HG03571 (cell line): ENCODE measurements at regions not wholly inside any gene's neighbourhood (a gene's known extent, or its start where the extent isn't known, plus 50 kb on each side); places are given as distances from the start of the nearest gene placed in this dataset.

ENCODE experiments used
- ATAC-seq: cut with Tn5 transposase; IDR thresholded peaks from one replicate; pipeline ENCODE4 v1.9.1; 2021; ENCODE audit not compliant: unreplicated experiment

DNA sequence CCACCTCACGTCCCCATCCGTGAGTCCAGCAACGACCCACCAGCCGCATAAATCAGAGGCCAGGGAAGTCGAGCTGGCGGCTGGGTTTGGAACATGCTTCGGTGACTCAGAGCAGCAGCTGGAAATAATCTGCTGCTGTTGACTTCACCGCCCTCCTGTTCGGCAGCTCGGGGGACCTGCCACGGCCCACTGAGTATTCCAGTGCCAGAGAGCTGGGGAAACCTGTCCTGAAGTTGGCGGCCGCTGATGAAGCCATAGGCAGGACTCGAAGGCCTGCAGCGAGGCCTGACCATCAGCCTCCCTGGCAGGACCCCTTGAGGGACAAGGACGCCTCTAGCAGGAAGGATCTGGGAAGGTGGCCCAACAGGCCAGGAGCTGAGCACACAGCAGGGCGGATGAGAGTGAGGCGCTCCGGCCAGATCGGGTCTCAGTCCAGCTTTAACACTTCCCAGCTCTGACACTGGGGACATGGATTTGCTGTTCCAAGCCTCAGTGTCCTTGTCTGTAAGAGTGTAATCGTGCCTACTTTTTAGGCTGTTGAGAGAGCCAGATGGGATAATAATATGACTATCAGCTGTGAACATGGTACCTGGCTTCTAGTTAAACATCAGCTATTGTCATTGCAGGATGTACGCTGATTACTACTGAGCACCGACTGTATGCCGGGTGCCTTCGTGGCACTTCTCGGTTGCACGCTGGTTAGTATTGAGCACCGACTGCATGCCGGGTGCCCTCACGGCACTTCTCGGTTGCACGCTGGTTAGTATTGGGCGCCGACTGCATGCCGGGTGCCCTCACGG lies 50.4 kb upstream of the CIBAR2 start:
- ATAC-seq, result no peak

DNA sequence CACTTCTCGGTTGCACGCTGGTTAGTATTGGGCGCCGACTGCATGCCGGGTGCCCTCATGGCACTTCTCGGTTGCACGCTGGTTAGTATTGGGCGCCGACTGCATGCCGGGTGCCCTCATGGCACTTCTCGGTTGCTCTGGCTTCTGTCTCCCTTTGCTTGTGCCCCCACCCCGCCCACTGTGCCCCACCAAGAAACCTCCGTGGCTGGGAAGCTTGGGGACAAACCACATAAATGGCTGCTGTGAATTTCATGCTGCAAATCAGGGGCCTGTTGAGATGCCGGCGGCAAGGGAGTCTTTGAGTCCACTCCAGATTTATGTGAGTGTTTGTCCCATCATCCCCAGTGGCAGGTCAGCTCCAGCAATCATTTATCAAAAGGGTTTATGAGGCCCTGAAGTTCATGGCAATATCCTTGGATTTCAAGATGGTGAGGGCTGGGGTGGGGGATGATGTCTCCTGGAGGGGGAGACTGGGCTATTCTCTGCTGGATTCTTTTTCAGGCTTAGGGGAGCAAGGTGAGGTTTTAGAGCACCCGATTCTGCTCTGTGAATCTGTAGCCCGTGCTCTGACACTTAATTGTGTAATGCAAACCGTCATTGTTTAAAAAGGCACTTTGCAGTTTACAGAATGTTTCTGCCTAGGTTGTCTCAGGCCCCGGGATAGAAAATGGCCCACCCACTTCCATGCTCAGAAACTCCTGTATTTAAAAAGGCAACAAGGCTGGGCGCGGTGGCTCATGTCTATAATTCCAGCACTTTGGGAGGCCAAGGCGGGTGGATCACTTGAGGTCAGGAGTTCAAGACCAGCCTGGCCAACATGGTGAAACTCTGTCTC lies 51.2 kb upstream of the CIBAR2 start:
- no peak for ATAC-seq

DNA sequence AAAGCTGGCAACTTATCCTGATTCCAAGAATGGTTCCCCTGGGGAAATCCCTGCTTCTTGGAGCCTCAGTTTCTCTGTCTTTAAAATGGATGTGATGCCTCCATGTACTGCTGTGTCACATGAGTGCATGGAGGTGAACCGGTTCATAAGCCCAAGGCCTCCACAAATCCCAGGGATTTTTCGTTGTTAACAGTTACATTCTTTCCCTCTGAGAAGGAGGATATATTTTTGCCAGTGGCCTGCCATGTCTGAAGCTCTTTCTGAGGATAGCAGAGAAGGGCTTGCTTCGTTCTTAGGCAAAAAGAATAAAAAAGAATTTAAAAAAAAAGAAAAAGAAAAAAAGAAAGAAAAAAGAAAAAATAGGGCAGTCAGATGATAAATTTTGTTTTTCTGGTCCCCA lies 52.2 kb upstream of the CIBAR2 start:
- ATAC-seq, result no peak

DNA sequence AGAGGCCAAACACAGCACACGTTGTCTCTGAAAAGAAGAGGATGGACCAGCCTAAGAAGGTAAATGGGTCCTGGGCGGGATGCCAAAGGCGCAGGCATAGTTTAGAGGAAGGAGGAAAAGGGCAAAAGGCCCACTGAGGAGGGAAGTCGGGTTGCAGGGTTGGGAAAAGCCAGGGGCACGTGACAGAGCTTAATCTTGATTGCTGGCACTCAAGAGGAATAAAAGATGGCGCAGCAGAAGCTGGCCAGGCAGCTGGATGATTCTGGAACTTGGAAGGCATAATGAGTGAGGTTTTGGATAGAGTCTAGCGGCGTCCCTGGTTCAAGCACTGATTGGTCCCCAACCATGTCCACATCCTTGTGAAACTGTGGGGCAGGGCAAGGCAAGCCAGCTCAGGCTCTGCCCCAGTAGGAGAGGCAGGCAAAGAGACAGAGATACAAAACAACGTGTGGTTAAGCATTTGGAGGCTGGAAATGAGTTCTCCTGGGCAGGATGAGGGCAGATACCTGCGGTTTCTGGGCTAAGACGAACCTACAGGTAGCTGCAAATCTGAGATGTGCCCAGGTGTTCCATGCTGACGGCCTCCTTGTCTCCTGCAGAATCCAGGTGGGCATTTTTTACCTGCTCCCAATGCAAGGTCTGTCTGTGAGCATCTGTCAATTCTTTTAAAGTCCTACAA lies 52.7 kb upstream of the CIBAR2 start:
- no peak for ATAC-seq

DNA sequence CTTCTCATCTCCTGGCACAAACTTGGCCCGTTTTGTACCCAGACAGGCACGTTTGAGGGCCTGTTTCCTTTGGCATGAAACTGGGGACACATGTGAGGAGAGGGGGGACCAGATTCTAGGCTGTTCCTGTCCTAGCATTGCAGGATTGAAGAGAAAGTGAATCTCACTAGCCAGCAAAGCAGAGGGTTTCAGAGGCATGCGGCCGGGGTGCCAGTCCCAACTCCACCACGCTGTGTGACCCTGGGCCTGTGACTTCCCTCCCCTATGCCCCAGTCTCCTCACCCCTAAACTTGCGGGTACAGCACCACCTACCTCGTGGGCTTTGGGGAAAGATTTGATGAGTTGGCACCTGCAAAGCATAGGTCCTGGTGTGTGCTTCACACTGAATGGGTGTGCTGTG lies 53.5 kb upstream of the CIBAR2 start:
- ATAC-seq, result no peak

DNA sequence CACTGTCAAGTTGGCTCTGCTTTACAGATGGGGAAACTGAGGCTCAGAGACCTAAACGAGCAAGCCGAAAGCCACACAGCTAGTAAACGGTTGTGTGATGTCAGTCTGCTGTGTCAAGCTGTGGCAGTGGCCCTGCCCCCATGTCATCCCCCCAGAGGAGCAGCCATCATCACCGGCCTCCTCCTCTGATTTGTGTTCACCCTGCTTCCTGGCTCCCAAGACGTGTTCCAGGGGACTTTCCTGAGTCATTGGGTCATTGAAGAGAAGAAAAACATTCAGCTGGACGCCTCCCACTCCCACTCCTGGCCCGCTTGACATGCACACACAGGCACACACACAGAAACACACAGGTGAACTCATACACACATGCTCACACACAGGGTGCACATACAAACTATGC lies 54.0 kb upstream of the CIBAR2 start:
- ATAC-seq, result no peak

DNA sequence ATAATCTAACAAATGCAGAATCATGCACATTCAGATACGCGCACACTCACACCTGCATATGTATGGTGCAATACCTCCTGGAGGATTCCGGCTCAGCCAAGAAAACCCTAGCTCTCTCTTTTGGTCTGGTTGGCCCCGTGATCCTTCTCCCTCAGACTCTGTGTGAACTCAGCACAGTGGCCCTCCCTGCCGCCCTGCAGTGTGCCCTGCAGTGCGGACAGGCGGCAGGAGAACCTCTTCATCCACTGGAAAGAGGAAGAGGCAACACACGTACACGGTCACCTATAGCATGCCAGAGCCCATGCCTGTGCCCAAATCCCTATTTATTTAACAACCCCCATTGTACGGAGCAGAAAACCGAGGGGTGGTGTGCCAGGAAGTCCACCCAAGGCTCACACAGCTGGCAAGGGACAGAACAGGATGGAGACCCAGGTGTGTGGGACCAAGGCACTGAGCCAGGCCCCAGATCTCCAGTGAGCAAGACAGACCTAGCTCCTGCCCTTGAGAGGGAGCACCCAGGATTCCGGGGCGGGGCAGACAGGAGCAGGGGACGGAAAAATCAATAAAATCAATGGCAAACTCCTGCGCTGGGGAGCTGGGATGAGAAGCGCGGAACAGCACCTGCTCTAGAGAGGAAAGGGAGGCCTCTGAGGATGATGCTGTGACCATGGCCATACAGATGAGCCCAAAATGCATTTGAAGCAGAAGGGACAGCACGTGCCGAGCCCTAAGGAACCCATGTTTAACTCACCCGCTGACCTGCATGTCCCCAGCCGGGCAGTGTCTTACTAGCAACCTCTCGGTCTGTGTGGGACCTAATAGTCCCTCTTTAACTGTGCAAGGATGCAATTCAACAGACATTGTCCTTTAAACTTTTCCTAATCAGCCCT lies 54.7 kb upstream of the CIBAR2 start:
- no peak for ATAC-seq

DNA sequence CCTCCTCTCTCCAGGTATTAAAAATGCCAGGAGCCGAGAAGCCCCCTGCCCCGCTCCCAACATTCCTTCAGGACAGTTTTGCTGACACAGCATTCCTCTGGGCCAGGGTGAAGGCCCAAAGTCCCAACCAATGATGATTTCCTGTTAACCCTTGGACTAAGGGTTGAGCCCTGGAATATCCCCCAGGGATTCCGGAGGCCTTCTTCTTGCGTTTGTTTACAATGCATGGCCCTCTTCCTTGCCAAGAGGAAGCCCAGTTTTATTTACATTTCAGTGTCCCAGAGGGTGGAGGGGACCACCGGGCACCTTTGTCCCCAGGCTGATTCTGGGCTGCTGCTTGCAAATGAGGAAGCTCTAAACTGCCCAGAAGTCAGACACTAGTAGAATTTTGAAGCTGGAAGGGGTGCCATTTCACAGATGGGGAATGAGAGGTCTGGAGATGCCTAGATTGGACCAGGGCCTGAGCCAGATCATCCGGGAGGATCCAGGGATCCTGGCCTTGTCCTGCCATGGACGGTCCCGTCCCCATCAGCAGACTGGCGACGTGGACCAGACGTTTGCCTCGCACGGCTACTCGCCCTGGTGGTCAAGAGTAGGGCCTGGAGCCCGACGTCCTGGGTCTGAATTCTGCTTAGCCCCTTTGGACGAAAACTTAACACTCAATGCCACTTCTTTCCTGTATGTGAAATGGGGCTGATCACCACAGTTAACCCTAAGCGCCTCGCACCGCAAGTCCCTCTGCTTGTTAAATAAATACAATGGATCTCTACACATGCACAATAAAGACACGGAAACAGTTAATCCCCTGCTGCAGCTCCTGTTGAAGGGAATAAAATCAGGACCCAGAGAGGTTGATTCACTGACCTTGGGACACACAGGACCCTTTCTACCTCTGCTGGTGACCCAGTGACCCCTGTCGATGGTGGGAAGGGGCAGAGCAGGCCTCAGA lies 55.6 kb upstream of the CIBAR2 start:
- ATAC-seq, result no peak

DNA sequence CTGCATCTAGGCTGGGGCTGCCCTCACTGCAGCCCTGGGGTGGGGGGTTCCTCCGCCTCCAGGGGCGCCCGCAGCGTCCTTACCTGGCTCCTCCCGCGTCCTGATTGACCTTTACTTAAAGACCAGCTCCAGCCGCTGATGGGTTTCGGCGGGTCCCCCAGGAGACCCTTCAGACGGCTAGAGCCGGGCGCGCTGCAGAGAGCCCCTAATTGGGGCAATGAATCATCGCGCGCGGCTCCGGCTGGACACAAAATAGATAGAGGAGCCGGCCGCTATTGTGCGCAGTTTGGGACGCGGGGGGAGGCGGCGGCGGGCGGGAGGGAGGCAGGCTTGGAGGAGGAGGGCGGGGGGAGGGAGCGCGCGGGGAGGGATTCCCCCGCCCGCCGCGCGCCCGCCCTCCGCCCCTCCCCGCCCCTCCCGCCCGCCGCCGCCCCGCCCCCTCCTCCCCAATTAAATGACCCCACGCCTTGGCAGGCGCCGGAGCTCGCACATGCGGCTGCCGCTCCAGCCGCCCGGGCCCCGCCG lies 56.5 kb upstream of the CIBAR2 start:
- ATAC-seq, result no peak

DNA sequence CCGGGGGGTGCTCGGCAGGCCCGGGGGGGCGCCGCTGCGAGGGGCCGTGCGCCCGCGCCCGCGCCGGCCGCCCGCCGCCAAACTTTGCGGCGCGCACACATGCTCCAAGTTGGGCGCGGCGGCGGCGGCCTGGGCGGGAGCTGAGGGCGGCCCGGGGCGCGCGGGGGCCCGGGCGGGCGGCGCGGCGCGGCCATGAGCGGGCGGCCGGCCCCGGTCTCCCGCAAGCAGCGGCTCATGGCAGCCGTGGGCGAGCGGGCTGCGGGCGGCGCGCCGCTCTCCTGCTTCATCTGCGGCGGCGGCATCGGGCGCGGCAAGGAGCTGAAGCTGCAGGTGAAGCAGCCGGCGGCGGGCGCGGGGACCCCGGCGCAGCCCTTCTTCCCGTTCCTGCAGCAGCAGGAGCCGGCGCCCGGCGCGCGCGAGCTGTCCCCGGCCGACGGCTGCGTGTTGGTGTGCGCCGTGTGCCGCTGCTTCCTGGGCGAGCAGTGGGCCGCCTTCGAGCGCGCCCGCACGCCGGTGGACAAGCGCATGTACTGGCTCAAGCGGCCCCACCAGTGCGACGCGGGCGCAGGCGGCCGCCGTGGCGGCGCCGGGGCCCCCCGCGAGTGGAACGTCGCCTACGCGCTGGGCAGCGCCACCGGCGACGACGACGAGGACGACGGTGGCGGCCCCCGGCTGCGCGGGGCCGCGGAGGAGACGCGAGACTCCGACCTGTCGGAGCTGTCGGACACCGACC lies 57.2 kb upstream of the CIBAR2 start:
- no peak for ATAC-seq

DNA sequence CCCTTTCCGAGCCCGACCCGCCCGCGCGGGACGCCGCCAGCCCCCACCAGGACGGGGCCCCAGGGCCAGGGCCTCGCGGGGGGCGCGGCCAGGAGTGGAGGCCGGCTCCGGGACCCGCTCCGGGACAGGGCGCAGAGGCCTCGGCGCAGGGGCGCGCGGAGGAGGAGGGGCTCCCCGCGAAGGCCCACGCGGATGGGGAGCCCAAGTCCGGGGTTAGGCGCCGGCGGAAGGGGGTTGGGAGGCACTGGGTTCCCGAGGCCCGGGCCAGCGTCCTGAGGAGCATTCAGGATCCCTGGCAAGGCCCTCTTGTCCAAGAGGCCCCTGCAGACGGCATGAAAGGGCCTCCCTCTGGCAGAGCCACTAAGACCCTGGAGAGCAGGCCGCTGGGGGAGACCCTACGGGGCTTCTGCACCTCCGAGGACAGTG lies 57.8 kb upstream of the CIBAR2 start:
- ATAC-seq, result no peak

DNA sequence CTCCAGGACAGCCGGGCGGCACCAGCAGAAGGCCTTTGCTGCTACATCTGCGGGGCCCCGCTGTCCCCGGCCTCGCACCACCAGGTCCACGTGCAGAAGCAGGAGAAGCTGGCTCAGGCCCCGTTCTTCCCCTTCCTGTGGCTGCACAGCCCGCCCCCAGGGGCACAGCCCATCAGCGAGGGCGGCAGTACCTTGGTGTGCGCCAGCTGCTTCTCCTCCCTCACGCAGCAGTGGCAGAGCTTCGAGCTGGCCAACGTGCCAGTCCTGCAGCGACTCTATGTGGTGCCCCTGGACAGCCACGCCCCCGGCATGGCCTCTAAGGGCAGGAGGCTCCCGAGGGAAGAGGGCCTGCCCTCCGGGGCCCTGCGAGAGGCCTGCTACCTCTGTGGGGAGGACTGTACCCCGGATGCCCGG lies 58.3 kb upstream of the CIBAR2 start:
- no peak for ATAC-seq

DNA sequence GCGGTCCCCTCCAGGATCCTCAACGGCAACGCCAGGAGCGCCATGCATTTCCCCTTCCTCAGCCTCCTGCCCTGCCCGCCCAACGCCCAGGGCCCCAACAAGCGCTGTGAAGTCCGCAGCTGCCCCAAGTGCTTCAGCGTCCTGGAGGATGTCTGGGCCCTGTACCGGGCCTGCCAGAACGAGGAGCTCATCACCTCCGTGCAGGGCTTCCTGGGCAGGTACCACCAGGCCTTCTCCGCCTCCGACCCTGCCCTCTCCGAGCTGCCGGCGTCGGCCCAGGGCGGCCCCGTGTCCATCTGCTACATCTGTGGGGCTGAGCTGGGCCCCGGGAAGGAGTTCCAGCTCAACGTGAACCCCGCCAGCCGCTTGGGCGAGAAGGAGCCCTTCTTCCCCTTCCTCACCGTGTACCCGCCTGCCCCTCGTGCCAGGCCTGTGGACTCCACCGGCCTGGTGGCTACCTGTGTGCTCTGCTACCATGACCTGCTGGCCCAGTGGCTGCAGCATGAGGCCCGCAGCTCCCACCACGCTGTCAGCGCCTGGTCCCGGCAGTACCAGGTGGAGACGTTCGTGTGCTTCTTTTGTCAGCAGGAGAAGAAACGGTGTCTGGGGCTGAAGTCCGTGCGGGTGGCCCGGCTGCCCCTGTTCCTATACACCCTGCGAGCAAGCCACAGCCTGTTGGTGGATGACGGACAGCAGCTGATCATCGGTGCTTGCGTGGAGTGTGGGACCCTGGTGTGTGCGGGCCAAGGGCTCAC lies 58.9 kb upstream of the CIBAR2 start:
- no peak for ATAC-seq

DNA sequence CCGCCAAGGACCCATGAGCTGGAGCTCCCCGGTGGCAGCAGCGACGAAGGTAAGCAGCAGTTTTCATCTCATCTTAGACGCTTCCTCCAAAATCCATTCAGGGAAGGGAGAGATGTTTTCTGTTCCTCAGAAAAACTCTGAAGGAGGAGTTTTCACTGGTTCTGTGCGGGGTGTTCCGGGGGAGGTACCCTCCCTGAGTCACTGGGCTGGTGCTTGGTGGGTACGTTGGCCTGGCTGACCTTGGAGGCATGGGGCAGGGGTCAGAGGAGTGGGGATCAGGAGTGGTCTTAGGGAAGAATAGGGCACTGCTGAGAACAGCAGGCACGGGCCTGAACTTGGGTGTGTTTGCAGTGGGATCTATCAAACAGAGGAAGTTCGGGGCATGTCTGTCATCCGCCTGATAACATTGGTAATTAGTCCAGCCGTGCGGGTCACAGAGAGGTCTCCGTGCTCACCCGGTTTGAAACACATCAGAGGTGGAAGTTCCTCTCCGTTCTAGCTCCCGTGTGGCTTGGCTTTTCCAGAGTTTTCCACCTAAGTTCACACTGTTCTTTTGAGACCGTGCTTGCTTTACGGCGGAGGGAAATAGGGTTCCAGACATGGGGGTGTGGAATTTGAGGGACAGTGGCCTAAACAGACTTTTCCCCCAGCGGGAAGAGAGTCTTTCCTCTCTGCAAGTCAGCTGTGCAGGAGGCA lies 59.6 kb upstream of the CIBAR2 start:
- ATAC-seq, result no peak

DNA sequence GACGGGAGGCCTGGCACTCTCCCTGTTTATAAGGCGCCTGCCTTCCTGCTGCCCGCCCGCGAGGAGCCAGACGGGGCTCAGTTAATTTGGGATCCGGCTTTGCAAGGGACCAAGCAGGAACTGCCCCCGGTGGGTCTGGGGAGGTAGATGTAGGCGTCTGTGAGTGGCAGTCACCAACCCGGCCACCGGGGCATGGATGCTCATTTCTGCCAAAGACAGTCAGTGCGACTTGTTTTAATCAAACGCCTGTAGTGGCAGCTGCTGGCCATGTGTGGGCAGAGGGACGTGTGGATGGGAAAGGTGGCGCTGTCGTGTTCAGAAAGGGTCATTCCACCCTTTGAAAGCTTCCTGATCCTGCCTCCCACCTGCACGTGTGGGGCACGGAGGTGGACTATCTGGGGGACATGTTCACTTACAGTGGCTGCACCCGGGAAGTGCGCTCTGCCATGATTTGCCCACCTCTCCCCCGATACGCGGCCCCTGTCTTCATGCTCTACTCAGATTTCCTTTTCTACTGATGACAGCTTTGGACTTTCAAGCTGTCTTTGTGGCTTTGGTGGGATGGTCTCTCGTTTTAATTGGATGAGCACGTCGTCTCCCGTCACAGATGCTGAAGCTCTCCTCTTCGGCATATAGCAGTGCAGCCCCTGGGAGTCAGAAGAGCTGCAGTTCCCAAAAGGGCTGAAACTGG lies 60.3 kb upstream of the CIBAR2 start:
- ATAC-seq, result no peak

DNA sequence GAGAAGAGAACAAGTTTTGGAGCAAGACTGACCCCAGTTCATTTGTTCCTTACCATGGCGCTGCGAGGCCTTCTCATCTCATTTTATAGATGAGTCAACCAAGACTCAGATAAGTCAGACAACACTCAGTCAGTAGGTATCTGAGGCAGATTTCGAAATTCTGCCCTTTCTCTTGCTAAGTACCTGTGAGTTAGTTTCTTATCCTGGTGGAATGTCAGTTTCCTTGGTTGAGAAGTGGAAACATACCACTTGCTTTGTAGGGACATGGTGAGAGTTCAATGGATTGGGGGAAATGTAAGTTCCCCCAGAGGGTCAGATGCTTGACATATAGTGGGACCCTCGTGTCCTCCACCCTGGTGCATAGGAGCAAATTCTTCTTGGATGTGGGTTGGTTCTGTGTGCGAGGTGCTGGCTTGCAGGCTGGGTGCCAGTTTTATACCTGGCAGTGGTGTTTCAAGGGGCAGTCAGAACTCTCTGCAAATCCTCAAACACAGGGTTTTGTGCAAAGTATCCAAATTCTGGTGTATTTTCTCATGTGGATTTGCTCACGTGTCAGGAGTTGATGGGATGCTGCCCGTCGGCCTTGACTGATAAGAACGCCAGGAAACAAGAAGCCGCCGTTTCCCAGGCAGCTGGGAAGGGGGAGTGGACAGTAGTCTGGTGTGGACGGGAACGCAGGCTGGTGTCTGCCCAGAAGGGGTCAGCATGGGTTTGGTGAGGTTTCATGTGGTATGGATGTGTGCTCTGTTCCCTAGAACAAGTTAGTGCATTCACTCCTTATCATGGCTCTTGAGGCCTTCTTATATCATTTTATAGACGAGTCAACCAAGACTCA lies 61.1 kb upstream of the CIBAR2 start:
- ATAC-seq, result no peak
